Epidermal melanocyte (primary cell): ENCODE measurements at regions not wholly inside any gene's neighbourhood (a gene's known extent, or its start where the extent isn't known, plus 50 kb on each side); places are given as distances from the start of the nearest gene placed in this dataset.

Experiments used
- DNase-seq: peaks from one replicate; pipeline ENCODE4 v3.0.0; 2011; ENCODE audit warnings: low spot score; ENCODE audit not compliant: insufficient read length

- no peak for DNase-seq
Measured at GRCh38 chr6:142561511-142562265, 259.9 kb downstream of the ADGRG6 start.

DNA sequence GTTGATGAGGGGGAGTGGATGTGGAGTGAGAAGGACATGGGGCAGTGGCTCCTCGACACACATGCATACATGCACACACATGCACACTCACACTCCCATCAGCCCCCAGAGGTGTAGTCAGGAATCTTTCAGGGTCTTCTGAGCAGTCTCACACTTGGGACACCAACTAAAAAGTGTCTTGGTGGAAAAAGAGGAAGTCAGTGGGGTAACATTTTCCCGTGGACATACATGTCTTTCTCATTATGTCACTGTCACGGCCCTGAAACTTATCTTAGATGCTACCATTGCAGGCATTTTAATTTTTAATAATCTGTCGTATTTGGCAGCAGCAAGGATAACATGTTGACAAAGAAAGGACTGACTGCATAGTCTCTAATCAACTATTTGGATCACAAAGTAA lies 261.1 kb downstream of the ADGRG6 start:
- no peak for DNase-seq

DNA sequence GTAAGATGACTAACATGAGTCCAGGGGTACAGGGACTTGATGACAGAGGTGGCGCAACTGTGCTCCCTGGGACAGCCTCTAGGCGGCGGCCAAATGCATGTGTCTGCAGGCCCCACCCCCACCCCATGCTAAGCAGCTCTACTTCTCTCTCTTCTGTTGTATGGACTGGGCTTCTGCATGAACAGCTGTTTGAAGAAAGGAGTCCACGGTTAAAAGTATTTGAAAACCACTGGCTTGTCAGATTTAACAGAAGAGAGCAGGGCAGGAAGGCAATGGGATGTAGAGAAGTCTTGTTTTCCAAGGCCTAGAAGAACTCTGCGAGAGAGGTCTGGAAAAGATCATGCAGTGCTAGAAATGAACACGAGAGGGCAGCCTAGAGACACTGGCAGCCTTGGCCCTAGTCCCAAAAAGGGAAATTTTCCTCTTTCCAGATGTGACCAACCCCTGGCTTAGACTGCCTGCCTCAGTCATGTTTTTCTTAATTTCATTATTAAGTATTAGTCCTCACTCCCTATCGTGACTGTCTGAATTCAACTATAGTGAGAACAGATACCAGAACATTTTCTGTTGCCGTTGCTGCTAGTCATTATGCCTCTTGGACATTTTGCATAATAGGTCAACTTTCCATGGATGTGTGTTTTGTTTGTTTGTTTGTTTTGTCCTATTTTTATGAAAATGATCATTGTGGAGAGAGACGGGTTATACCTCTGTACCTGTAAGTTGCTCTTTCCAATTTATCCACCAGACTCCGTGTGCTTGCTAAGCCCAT lies 265.0 kb downstream of the ADGRG6 start:
- no peak for DNase-seq

- DNase-seq = no peak
Measured at GRCh38 chr6:142567461-142567860, 265.7 kb downstream of the ADGRG6 start.

DNA sequence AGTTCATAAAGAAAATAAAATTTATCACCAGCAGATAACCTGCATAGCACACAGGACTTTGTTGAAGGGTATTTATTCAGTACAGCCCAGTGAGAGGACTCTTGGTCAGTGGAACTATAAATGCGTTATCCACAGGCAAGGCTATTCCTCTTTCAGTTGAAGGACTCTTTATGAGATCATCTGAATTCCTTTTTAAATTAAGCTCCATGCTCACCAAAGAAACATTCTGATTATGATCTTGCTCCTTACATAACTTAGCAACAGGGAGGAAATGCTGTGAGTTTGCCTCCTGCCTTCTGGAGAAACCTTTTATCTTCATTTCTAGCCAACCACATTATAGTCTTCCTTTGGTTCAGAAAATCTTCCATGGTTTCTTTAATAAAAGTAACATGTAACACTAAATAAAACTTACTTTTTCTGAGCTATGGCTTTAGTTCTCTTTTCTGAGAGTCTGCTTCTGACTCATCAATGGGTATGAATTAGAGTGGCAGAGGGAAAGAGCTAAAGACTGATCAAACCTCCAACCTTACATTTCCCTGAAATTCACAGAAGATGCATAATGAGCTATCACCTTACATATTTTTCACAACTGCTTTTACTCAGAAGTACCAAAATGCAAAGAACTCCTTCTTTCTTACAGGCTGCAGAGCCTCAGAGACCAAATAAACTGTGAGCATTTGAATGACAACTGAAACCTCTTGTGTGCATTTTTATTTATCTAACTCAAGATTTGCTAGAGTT lies 267.2 kb downstream of the ADGRG6 start:
- no peak for DNase-seq

DNA sequence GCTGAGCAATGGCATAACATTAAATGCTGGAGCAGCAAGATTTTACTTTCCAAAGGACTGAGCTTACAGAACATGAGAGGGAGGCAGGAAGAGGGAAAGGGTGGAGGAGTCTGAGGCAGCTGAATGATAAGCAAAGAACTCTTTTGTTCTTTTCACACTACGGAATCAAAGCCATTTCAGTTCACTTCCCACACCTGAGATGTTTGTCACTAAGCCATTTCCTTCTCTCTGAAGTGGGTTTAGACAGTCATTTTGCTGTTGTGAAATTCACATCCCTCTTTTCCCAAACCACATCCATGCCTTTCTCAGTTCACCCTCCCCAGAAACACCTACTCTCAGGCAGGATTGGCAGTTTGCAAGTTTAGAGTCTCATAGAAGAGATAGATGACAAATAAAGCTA lies 267.9 kb downstream of the ADGRG6 start:
- no peak for DNase-seq

DNA sequence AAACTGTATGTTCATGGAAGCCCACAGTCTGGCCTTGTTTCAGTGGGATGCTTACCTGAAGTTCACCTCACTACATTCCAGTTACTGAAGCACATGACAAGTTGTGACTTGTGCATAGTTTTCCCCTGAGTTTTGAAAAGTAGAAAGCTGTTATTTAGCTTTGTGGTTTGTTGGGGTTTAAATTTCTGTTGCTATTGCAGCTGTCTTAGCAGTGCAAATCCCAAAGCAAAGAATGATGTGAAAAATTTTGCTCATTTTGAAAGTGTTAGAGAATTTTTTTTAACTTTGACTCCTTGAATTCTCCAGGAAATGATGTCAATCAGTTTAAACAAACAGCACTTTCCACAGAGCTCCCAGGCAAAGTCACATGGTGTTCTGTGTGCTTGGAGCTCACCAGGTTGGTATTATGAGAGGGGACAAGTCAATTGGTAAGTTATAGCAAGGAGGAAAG lies 268.4 kb downstream of the ADGRG6 start:
- DNase-seq = no peak

- no peak for DNase-seq
Measured at GRCh38 chr6:142592876-142593275, 291.1 kb downstream of the ADGRG6 start.

DNA sequence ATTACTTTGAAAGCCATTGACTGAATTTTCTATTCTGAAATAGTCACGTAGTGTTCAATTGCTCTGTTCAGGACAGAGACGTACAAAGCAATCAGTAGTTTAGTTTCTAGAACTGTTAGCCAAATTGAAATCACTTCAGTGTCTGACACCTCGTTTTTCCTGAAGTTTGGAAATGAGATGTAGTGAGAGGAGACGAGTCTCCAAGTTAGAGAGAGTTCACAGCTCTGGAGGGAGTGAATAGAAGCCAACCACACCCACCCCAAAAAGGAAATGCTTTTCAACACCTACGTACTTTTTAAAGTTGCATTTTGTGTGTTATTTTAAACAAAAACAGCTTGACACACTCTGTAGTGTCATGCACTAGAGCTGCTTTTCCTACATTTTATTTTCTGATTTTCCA lies 296.0 kb downstream of the ADGRG6 start:
- DNase-seq = no peak

GRCh38 chr6:142601427-142601826 lies 299.6 kb downstream of the ADGRG6 start:
- DNase-seq = no peak

- no peak for DNase-seq
Measured at GRCh38 chr6:142602972-142603371, 301.2 kb downstream of the ADGRG6 start.

GRCh38 chr6:142605922-142606485 lies 304.2 kb downstream of the ADGRG6 start:
- DNase-seq = no peak

DNA sequence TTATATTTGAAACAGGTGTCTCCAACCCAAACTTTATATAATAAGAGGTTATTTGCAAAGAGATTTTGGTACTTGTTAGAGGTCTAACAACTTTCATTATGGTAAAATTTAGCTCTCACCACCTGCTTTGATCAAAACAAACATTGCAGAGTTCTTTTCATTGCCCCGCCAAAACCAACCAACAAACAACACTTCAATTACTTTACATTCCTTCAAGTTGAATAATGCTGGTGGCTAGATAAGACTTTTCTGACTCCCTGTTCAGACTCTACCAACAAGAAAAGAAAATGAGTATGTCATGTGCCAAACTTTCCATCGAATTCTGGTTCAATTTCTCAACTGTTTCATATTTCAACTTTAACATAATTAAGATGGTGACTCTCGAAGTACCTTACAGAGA lies 311.1 kb downstream of the ADGRG6 start:
- DNase-seq = no peak

- DNase-seq = no peak
Measured at GRCh38 chr6:142613981-142614380, 312.2 kb downstream of the ADGRG6 start.

DNA sequence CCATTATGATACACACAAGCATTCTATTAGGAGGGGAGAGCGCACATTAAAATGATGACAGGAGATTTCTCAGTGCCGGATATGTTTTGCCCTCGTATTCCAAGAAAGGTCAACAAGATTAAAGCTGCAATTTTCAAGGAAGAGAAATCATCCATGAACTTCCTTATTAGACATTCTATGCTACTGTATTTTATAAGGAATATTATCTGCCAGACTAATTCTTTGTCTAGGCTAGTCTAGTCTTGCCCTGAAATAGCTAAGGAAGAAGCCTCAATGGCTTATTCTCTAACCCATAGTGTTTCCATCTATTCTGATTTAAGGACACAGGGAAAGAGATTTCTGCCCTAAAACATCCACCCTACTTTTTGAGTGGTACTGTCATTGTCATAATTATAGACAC lies 315.4 kb downstream of the ADGRG6 start:
- DNase-seq = no peak

GRCh38 chr6:142621822-142622221 lies 320.0 kb downstream of the ADGRG6 start:
- DNase-seq = no peak

GRCh38 chr6:142624978-142625715 lies 319.8 kb downstream of the HIVEP2 start:
- no peak for DNase-seq

- DNase-seq = no peak
Measured at GRCh38 chr6:142627474-142627873, 317.5 kb downstream of the HIVEP2 start.

GRCh38 chr6:142631517-142632385 lies 313.2 kb downstream of the HIVEP2 start:
- no peak for DNase-seq

- no peak for DNase-seq
Measured at GRCh38 chr6:142633317-142633716, 311.7 kb downstream of the HIVEP2 start.
